Kidney glomerular epithelial cell (primary cell): ENCODE measurements at regions not wholly inside any gene's neighbourhood (a gene's known extent, or its start where the extent isn't known, plus 50 kb on each side); places are given as distances from the start of the nearest gene placed in this dataset.
A peak's percentile ranks its signal among the peaks of the same experiment; 100 is the strongest.
"Not testable (repeated sequence)": the region's sequence is repeated elsewhere in the genome, so short reads cannot be mapped to it uniquely, and the experiment has no call there.

ENCODE experiments used
- DNase-seq: peaks from one replicate; lab custom pipeline; 2025; lab: John Stamatoyannopoulos, UW

GRCh38 chrX:115702982-115703381, 142.0 kb downstream of the PLS3 start:
- DNase-seq = no peak

GRCh38 chrX:115709039-115709438, 148.1 kb downstream of the PLS3 start:
- DNase-seq = peak; percentile 1

GRCh38 chrX:115712484-115712883, 151.5 kb downstream of the PLS3 start:
- DNase-seq = no peak

- no peak for DNase-seq
Observed at GRCh38 chrX:115713460-115713859, 152.5 kb downstream of the PLS3 start.

GRCh38 chrX:115719171-115719570, 158.2 kb downstream of the PLS3 start:
- no peak for DNase-seq

- not testable (repeated sequence) for DNase-seq
Observed at GRCh38 chrX:115722724-115723433, 161.9 kb downstream of the PLS3 start.

- DNase-seq = not testable (repeated sequence)
Observed at GRCh38 chrX:115725370-115725769, 164.4 kb downstream of the PLS3 start.

GRCh38 chrX:115727792-115728732, 167.1 kb downstream of the PLS3 start:
- DNase-seq = not testable (repeated sequence)

GRCh38 chrX:115732530-115732929, 171.6 kb downstream of the PLS3 start:
- not testable (repeated sequence) for DNase-seq

GRCh38 chrX:115735269-115735668, 174.3 kb downstream of the PLS3 start:
- not testable (repeated sequence) for DNase-seq
